ENCODE measurements at regions not wholly inside any gene's neighbourhood (a gene's known extent, or its start where the extent isn't known, plus 50 kb on each side); places are given as distances from the start of the nearest gene placed in this dataset.

- Mint-ChIP-seq H3K27me3 (ENCODE audit: low read depth) (no peaks in the 10 kb centered on the region), H3K36me3 (ENCODE audit: low read depth) (no peaks in the 10 kb centered on the region), H3K4me1 (peaks cover 7% of the 10 kb centered on the region), H3K9me3 (peaks cover 2% of the 10 kb centered on the region), H3K27ac (no peak overlapping the region), H3K4me3 (no peak overlapping the region)
- TF ChIP-seq CTCF (IDR thresholded peaks at IDR 0.05; ENCODE audit: unreplicated experiment in 3 of 3) = no peak
Measured at GRCh38 chr13:79703772-79704171, 222.8 kb downstream of the NDFIP2 start.

DNA sequence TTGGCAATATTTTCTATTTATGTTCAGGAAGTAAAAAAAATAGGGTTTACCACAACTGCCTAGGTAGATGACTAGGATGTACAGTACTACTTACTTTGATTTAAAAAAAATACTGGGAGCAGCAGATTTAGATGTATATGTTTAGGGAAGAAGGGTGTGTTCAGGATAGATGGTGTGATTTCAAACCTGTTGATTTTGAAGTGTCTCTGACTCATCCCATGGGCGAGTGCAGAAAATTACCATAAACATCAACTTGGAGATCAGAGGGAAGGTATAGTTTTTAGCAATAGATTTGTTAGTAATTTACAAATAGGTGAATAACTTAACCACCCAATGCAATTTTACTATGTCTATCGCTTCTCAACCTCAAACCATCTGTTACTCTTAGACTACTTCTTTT lies 214.8 kb downstream of the NDFIP2 start:
- H3K4me3 Mint-ChIP-seq = no peak overlapping the region
- no peaks in the 10 kb centered on the region for H3K36me3 Mint-ChIP-seq (ENCODE audit: low read depth)
- no peak overlapping the region for H3K27ac Mint-ChIP-seq
- no peaks in the 10 kb centered on the region for H3K27me3 Mint-ChIP-seq (ENCODE audit: low read depth)
- H3K4me1 Mint-ChIP-seq = no peaks in the 10 kb centered on the region
- H3K9me3 Mint-ChIP-seq = no peaks in the 10 kb centered on the region
- no peak for TF ChIP-seq CTCF (IDR thresholded peaks at IDR 0.05; ENCODE audit: unreplicated experiment in 3 of 3)

DNA sequence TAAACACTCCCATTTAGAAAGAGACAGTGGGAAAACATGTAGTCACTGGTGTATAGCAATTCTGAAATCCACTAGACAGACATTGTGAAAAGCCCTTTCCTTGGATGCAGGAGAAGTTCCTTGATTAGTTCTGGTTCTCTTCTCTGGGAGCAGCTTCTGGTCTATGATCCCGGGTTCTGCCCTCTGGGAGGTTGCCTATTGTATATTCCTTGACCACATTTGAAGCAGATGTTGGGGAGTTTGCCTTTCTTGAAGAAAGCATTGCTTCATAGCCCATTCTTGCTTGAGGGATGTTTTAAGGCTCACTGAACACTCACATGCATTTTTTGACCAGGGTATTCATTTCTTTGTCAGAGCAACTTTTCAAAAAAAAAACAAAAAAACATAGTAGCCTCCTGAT lies 211.9 kb downstream of the NDFIP2 start:
- Mint-ChIP-seq H3K36me3 (ENCODE audit: low read depth) (no peaks in the 10 kb centered on the region), H3K27me3 (ENCODE audit: low read depth) (no peaks in the 10 kb centered on the region), H3K4me1 (no peaks in the 10 kb centered on the region), H3K4me3 (no peak overlapping the region), H3K9me3 (no peaks in the 10 kb centered on the region), H3K27ac (peak overlapping the region in 1 of 3 experiments; percentile 31)
- no peak for TF ChIP-seq CTCF (IDR thresholded peaks at IDR 0.05; ENCODE audit: unreplicated experiment in 3 of 3)

DNA sequence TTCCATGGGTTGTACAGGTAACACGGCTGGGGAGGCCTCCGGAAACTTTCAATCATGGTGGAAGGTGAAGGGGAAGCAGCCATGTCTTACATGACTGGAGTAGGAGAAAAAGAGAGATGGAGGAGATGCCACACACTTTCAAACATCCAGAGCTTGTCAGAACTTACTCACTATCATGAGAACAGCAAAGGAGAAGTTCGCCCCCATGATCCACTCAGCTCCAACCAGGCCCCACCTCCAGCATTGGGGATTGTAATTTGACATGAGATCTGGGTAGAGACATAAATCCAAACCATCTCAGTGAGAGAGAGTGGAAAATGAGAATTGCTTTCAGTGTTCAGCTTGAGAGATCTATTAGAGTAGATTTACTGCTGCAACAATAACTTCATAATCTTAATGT lies 210.9 kb downstream of the NDFIP2 start:
- Mint-ChIP-seq H3K36me3 (ENCODE audit: low read depth) (no peaks in the 10 kb centered on the region), H3K4me3 (no peak overlapping the region), H3K9me3 (no peaks in the 10 kb centered on the region), H3K27ac (no peak overlapping the region), H3K27me3 (ENCODE audit: low read depth) (no peaks in the 10 kb centered on the region), H3K4me1 (no peaks in the 10 kb centered on the region)
- no peak for TF ChIP-seq CTCF (IDR thresholded peaks at IDR 0.05; ENCODE audit: unreplicated experiment in 3 of 3)

DNA sequence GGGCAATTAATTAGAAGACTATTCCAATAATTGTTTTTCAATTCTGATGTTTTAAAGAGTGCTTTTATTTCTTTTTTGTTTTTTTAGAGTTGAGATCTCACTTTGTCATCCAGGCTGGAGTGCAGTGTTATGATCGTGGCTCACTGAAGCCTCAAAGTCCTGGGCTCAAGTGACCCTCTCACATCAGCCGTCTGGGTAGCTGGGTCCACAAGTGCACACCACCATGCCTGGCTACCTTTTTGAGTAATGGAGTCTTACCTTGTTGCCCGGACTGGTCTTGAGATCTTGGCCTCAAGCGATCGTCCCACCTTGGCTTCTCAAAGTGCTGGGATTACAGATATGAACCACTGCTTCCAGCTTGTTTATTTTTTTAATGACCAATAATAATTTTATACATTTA lies 207.8 kb downstream of the NDFIP2 start:
- TF ChIP-seq CTCF (IDR thresholded peaks at IDR 0.05; ENCODE audit: unreplicated experiment in 3 of 3) = no peak
- Mint-ChIP-seq H3K27ac (no peak overlapping the region), H3K4me3 (no peak overlapping the region), H3K4me1 (peaks cover 6% of the 10 kb centered on the region), H3K9me3 (no peaks in the 10 kb centered on the region), H3K36me3 (ENCODE audit: low read depth) (no peaks in the 10 kb centered on the region), H3K27me3 (ENCODE audit: low read depth) (no peaks in the 10 kb centered on the region)

GRCh38 chr13:79686441-79686840 lies 205.5 kb downstream of the NDFIP2 start:
- Mint-ChIP-seq H3K36me3 (ENCODE audit: low read depth) (peaks cover 7% of the 10 kb centered on the region), H3K4me1 (peaks cover 15% of the 10 kb centered on the region), H3K27ac (no peak overlapping the region), H3K27me3 (ENCODE audit: low read depth) (no peaks in the 10 kb centered on the region), H3K9me3 (peaks cover 3% of the 10 kb centered on the region), H3K4me3 (no peak overlapping the region)
- no peak for TF ChIP-seq CTCF (IDR thresholded peaks at IDR 0.05; ENCODE audit: unreplicated experiment in 3 of 3)

All from nephron (organoid).